HG02642 (cell line): ENCODE measurements at regions not wholly inside any gene's neighbourhood (a gene's known extent, or its start where the extent isn't known, plus 50 kb on each side); places are given as distances from the start of the nearest gene placed in this dataset.

Experiments used
- ATAC-seq: cut with Tn5 transposase; IDR thresholded peaks from one replicate; pipeline ENCODE4 v1.9.1; 2021; ENCODE audit warnings: mild to moderate bottlenecking; ENCODE audit not compliant: unreplicated experiment, poor library complexity

DNA sequence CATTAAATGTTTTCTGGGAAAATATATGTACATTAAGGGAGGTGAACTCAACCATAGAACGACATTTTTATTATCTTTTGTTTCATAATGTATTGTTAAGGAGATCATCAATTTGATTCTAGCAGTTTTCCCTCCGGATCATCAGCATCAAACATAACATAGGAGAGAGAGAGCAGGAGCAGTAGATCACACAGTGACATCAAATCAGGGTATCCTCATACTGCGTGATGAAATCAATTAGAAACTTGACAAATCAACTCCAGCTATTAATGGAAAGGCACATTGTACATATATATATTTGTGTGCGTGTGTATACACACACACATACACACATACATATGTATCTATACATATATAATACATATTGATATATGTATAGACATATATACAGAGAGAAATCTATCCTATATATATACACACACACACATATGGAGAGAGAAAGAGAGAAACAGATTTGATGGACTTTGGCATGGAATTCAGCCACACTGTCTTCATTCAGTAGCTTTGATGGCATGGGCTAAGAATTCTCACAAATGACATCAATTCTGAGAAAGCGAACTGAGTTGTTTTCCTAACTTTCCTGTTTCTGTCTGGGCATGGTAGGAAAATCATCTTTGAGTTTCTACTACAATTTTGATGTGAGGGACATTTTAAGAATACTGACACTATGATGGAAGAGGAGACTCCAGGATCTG lies 1302.8 kb upstream of the SEL1L start:
- no peak for ATAC-seq

DNA sequence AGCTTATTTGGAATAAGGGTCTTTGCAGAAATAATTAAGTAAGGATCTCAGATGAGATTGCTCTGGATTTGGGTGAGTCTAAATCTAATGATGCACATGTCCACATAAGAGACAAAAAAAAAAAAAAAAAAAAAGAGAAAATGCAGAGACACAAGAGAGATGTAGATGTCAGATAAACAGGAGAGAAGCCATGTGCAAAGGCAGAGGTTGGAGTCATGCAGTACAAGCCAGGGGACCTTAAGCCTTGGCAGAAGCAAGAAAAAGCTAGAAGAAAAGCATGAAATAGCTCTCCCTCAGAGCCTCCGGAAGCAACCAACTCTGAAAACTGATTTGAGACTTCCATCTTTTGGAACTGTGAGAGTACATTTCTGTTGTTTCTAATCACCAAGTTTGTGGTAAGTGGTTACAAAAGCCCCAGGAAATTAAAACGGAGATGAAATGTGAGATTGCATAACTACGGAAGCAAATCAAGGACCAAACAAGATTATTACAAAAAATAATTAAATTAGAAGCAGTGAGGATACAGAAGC lies 1304.0 kb upstream of the SEL1L start:
- no peak for ATAC-seq

DNA sequence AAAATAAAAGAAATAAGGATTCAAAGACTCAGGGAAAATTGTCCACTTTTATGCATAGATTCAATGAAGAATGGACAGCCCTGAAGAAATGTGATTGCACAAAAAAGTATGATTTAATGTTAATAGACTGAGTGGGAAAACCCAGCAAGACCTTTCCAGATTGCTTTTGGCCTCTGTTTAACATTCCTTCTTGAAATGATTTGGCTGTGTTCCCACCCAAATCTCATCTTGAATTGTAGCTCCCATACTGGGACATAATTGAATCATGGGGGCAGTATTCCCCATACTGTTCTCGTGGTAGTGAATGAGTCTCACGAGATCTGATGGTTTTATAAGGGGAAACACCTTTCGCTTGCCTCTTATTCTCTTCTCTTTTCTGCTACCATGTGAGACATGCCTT lies 1316.9 kb upstream of the SEL1L start:
- no peak for ATAC-seq

DNA sequence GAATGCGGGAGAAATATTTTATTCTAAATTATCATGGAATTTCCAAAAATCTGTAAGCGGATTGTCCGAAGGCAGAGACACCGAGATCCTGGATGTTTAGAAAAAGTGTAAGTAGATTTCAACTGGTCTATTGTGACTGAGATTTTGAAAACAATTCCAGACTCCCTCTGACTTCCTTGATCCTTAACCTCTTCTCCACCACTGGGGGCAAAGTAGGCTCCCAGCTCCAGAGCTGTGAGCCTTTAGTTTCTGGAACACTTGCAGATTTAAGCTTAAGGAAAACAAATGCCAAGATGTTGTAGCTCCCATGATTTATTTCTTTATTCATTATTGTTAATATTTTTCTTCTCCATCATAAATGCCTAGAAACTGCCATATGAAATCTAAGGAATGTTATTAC lies 1320.5 kb upstream of the SEL1L start:
- no peak for ATAC-seq

DNA sequence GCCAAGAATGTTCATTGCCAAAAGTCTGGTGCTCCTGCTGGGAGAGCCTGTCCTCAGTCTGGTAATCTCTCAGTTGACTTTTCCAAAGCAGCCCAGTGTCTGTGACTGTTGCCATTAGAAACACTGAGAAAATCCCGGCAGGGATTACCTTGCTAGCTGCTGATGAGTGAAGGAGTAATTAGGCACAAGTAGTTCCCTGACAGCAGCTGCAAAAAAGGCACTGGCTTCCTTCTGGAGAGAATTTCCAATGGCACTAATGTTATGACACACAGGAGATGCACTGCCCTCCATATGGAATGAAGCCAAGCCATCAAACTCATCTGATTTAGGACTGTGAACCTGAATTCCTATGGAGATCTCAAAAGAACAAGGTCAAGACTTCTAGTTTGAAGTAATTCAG lies 1321.2 kb upstream of the SEL1L start:
- ATAC-seq, result no peak

DNA sequence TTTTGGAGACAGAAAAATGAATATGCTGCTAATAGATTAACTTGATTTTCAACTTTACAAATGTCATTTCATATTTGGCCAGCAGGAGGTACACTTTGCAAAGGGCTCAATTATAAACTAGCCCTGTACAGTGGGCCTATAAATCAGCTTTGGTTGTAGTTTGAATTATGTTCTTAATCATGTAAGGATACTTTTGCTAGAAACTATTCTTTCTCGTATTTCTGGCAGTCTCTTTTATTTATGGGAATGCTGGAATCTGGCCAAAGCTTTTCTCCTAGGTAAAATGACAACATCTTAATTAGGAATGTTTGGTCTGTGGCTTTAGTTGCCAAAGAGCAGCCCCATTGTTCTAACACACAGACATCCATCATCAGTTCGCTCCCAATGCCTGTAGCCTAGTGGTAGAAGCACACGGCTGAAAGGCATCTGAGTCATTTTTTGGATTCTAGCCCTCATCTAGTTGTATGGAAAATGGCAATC lies 1322.3 kb upstream of the SEL1L start:
- ATAC-seq, result no peak

DNA sequence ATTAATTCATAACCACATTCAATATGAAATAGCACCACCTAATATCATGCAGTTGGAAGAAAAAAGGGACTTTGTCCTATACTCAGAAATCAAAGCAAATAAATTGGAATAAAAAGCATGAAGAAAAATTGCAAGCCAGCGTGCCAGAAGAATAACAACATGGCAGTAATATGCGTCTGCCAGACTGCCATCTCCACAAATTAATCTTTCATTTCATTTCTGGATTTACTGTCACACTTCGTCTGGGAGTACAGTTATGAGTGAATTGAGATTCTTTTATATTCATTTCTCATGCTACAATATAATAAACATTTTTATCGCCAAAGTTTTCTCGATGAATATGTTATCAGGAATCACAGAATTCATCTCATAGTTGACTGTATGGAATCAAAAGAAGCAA lies 1327.7 kb upstream of the SEL1L start:
- no peak for ATAC-seq

DNA sequence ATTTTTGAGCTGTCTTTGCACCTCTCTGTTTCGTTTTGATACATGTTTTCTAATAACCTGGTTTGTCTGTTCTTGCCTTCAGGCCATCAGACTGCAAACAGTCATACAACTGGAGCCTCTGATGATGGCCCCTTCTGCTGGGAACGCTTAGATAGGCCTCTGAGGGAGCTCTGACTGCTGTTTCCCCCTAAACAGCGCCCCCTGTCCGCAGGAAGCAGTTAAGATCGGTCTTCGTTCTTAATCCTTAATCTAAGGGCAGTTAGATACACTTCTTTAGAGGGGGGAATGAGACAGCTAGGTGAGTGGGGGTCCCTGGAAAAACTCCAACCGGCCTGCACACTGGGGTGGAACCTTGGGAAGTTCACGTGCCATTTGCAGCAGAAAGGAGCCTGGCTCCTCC lies 1338.8 kb upstream of the SEL1L start:
- no peak for ATAC-seq

DNA sequence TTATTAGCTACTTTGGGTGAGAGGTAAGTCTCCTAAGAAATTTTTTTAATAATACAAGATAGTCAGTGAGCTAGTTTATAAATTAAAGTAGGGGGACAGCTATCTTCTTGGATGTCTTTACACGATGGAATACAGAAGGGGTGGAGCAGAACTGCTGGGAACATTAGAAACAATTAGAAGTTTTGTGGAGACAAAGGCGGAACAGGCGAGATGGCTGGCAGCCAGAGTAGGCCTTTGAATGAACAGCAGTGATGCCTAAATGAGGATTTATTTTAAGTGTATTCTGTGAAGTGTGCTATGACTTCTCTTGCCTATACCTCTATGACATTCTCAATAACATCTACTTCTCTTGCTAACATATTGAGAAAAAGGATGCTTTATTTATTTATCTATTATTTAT lies 1345.3 kb upstream of the SEL1L start:
- ATAC-seq, result no peak

DNA sequence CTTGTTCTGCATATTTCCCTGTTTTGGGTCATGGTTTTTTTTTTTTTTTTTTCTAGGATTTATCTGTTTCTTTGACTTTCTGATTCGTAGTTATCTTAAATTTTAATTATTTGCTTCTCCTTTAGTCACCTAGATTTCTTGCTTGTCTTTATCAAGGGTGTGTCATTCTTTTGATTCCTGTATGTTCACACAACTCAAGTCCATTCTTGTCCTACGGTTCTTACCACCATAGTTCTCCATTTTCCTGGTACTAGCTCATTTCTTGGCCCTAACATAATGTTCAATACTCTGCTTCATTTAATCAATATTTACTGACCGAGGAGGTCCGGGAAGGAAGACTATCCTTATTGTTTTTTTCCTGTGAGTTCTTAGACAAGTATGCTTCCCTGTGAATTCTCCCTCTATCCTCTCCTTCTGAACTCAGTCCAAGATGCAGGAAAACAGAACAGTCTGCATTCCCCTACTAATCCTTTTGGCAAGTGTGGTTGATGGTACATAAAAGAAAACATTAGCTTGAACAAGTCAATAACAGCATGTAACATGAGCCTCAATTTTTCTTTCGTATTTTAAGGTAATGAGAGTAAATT lies 1346.4 kb upstream of the SEL1L start:
- no peak for ATAC-seq

DNA sequence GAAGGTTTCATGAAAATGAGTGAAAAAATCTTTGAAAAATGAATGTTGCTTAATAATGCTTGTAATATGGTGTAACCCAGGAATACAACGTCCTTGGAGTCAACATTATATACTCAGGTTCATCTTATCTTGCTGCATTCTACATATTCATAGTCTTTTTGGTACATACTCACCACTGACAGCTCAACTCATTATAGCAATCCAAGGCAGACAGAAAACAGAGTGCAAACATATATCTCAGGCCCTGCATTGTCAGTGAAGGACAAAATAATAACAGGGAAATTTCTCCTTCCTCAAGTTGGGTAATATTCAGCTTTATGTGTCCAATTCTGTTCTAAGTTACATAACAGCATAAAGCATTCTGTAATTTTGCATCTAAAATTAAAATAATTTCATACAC lies 1353.0 kb upstream of the SEL1L start:
- ATAC-seq, result no peak

DNA sequence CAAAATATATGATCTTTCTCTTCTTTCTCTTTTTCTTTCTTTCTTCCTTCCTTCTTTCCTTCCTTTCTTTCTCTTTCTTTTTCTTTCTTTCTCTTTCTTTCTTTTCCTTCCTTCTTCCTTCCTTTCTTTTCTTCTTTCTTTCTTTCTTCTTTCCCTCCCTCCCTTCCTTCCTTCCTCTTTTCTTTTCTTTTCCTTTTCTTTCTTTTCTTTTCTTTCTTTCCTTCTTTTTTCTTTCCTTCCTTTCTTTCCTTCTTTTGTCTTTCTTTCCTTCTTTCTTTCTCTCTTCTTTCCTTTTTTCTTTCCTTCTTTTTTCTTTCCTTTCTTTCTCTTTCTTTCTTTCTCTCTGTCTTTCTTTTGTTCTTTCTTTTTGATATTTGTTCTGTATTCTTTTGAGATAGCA lies 1356.0 kb upstream of the SEL1L start:
- ATAC-seq, result no peak

DNA sequence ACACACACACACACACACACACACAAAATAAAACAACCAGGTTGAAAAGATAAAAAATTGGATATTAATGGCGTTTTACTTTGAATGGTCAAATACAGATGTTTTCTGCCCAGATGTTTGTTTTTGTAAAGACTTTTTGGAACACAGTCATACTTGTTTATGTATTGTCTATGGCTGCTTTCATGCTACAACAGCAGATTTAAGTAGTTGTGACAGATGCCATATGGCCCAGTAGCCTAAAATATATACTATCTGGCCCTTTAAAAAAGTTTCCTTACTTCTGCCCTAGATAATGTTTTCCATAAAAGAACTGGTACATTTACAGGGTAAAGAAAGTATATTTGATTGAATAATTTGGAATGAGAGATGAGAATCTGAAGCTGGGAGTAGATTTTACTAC lies 1362.8 kb upstream of the SEL1L start:
- ATAC-seq, result no peak

DNA sequence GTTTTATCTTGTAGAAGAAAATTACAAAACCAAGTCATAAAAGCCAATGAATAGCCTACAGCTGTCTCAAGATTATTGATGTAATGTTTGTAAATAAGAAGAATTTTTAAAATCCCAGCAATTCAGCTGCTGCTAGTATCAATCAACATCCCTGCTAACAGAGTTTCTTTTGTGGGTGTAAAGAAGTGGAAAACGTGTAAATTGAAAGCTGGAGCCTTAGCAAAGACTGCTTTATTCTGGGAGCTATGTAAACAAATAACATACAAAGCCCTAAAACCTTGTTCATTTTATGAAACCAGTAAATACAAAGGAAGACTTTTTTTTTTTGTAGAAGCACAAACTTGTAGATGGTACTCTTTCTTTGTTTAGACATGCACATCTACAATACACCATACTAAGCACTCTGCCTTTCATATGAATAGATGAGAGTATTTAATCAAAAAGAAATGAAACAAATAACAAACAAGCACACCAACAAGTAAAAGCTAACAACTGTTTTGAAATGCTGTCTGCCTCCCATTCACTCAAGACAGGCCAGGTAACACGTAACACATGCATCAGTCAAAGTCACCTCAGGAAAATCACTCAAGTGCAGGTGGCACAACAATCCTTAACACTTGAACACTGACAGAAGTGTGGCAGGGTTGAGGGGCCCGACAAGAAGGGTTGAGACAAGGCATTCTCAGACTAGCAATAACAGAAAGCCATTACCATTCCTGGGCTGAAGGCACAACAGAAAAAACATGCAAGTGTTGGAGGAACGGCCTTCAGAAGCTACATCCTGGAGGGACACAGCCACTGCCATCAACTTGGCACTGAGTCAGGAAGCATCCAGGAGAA lies 1364.0 kb upstream of the SEL1L start:
- ATAC-seq, result no peak

DNA sequence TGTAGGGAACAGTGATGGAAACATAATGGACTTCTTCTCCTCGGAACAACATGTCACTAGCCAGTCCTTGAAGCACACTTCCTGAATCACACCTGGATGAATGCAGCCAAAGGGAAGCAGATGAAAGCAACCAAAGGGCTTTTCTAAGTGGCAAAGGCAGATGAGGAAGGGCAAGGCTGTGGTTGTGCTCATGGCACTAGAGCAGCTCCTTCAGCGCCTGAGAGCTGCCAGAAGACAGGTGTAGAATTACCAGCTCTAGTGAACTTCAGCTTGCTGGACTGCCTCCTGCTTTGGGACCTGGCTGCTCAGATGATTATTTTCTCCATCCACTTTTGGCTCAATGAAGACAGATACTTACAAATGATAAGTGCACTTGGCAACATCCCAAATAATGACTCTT lies 1372.1 kb upstream of the SEL1L start:
- ATAC-seq, result no peak

DNA sequence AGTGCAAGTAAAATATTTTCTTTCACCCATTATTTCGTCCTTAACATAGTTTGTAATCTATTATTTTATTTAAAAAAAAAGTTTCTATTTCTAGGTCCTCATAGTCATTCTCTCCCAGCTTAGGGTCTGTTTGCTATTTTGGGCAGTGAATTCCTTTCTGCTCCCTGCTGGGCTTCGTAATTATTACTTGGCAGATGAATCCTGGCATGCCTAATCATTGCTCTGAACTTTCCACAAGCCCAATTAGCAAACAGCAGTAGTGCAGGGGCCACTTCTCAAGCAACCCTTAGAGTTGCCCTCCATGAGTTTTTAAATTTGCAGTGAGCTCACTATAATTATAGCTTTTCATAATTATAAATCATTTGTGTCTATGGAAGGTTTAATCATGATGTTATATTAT lies 1378.3 kb upstream of the SEL1L start:
- ATAC-seq, result no peak

DNA sequence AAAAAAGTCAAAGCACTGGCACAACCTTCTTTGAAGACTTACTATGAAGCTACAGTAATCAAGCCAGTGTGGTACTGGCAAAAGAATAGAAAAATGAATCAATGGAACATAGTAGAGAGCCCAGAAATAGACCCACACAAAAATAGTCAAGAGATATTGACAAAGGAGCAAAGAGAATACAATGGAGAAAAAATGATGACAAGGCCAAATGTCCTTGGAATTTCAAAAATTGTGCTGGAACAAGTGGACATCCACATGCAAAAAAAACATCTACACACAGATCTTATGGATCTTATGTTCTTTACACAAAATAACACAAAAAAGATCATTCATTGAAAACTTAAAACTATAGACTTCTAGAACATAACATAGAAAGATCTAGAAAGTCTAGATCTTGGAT lies 1379.7 kb upstream of the SEL1L start:
- ATAC-seq, result no peak

DNA sequence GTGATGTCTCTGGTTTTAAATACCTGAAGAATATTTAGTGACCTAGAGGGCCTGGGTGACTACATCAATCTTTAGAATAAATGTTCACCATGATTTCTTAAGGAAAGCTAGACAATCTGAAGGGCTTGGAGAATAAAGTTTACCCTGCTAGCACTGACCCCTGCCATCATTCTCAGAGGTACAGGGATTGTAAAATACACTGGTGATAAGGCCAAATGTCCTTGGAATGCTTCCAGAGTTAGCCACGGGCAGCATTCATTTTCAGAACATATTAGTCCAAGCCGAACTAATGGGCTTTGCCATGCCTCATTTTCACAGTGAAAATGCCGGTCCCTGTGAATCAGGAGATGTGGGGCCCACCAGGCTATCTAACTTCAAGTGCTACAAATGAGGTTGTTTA lies 1381.7 kb upstream of the SEL1L start:
- ATAC-seq, result no peak

DNA sequence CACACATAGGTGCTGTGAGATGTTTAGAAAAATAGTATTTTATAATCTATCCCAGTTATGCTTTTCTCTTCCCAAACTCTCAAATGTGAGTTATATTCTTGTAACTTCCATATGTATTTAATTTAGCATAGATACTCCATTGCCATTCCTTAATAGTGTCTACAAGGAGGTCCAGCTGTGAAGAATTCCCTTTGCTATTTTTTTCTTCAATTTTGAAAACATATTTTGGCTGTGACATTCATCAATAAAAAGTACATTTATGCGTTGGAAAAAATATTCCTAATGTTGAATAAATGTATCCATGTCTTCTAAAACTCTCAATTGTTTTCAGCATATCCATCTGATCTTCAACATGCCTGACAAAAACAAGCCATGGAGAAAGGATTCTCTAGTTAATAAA lies 1402.0 kb upstream of the SEL1L start:
- no peak for ATAC-seq

DNA sequence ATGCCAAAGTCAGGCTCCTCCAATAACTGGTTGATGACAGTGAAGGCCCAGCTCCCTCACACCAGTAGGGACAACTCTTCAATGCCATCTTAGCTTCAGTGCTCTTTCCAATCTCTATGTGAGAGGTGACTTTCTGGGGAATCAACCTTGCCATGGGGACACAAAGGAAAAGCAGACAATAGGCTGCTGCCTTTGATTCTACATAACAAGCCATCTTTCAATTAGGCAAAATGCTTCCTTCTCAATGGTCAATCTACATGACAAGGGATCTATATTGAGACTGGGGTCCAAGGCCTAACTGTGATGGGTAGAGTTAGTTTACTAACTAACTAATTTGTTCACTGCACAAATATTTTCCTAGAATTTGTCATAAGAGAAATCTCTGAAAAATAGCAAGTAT lies 1417.5 kb upstream of the SEL1L start:
- ATAC-seq, result no peak

DNA sequence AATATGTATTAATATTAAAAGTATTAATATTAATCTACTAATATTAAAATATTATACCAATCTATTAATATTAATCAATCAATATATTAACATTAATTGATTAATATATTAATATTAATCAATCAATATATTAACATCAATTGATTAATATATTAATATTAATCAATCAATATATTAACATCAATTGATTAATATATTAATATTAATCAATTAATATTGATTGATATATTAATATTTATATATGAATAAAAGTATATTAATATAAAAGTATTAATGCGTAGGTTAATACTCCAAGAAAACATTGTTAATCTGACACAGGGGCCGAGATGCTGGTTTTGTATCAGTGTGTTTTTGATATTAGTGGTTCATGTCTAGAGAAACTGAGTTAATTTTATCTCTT lies 1430.1 kb upstream of the SEL1L start:
- no peak for ATAC-seq
